Endothelial cell of umbilical vein (primary cell): ENCODE measurements at regions not wholly inside any gene's neighbourhood (a gene's known extent, or its start where the extent isn't known, plus 50 kb on each side); places are given as distances from the start of the nearest gene placed in this dataset.
"Not testable (repeated sequence)": the region's sequence is repeated elsewhere in the genome, so short reads cannot be mapped to it uniquely, and the experiment has no call there.

ENCODE experiments used
- BruUV-seq: library from RNA; stranded (reverse); fragments of 400-500 nt; replicated peaks from 2 replicates; lab custom pipeline; 2021; lab: Mats Ljungman, UMichigan
- CTCF ChIA-PET: fragments of 300-600, 350-600 bp; sonication (Branson Sonifier 250); formaldehyde crosslinking; loops from one replicate; lab custom pipeline; 2021; ENCODE audit warnings: antibody characterized with exemption, inconsistent platforms; lab: Charles Lee
- POLR2A ChIA-PET: fragments of 300-600, 350-600 bp; sonication (Branson Sonifier 250); formaldehyde crosslinking; loops from one replicate; lab custom pipeline; 2021; ENCODE audit warnings: antibody characterized with exemption, inconsistent platforms; lab: Charles Lee
- DNase-seq: peaks from one replicate; pipeline ENCODE4 v3.0.0-alpha.2; 2011; ENCODE audit warnings: low read depth, low spot score
- FAIRE-seq: peaks from 2 replicates; lab custom pipeline; 2011; peaks lifted over from hg19 to GRCh38; lab: Jason Lieb, UNC
- H2AFZ ChIP-seq: 2 replicates; pipeline ENCODE4 v1.6.0; 2012; ENCODE audit warnings: low read depth, low read length, control low read depth, inconsistent platforms
- H3K27ac ChIP-seq: 2 replicates; pipeline ENCODE4 v1.5.1; 2011; ENCODE audit warnings: low read depth, mild to moderate bottlenecking, control low read depth, low read length, moderate library complexity; ENCODE audit not compliant: insufficient read depth
- H3K27me3 ChIP-seq, 2 experiments: 2 replicates each; pipeline versions ENCODE4 v1.6.0 to v1.6.1; 2011; ENCODE audit warnings: low read length in 2 of 2, mixed read lengths in 1 of 2; ENCODE audit not compliant: control insufficient read depth in 2 of 2, insufficient read depth in 2 of 2
- H3K36me3 ChIP-seq, 2 experiments: 2 replicates in 1 of 2; 3 replicates in 1 of 2; pipeline ENCODE4 v1.5.1; 2011; ENCODE audit warnings: low read length in 2 of 2, mild to moderate bottlenecking in 1 of 2, moderate library complexity in 1 of 2; ENCODE audit not compliant: control insufficient read depth in 2 of 2, insufficient read depth in 2 of 2; ENCODE audit errors: extremely low read depth in 1 of 2
- H3K4me1 ChIP-seq: 3 replicates; pipeline ENCODE4 v1.5.1; 2011; ENCODE audit warnings: mild to moderate bottlenecking, low read length; ENCODE audit not compliant: control insufficient read depth, insufficient read depth; ENCODE audit errors: extremely low read depth
- H3K4me2 ChIP-seq: 2 replicates; pipeline ENCODE4 v1.6.1; 2011; ENCODE audit warnings: low read length, control low read depth, mixed read lengths; ENCODE audit not compliant: insufficient read depth
- H3K4me3 ChIP-seq, 3 experiments: fragments of 200-600 bp in 1 of 3; sonication (generic), shearing (Covaris generic) in 1 of 3; replicated peaks in 1 of 3; 2 replicates each; pipeline ENCODE4 v1.5.1; 2011 to 2016; ENCODE audit warnings: control low read depth in 3 of 3, low read length in 3 of 3, mild to moderate bottlenecking in 2 of 3, inconsistent platforms in 1 of 3, low read depth in 1 of 3, moderate library complexity in 1 of 3; ENCODE audit not compliant: insufficient read depth in 1 of 3
- H3K79me2 ChIP-seq: 2 replicates; pipeline ENCODE4 v1.6.0; 2012; ENCODE audit warnings: low read length, inconsistent platforms; ENCODE audit not compliant: control insufficient read depth, insufficient read depth
- H3K9ac ChIP-seq: replicated peaks from 2 replicates; pipeline ENCODE3; 2011; ENCODE audit warnings: low read length, control low read depth; ENCODE audit not compliant: insufficient read depth; ENCODE audit errors: extremely low read depth
- H3K9me1 ChIP-seq: replicated peaks from 3 replicates; pipeline ENCODE4 v1.6.0; 2011; ENCODE audit warnings: mild to moderate bottlenecking, low read length; ENCODE audit not compliant: control insufficient read depth, insufficient read depth; ENCODE audit errors: extremely low read depth
- H3K9me3 ChIP-seq: replicated peaks from 2 replicates; pipeline ENCODE4 v1.5.1; 2012; ENCODE audit warnings: low read length, inconsistent platforms; ENCODE audit not compliant: control insufficient read depth, insufficient read depth
- H4K20me1 ChIP-seq: replicated peaks from 2 replicates; pipeline ENCODE3; 2011; ENCODE audit warnings: mild to moderate bottlenecking, low read length; ENCODE audit not compliant: control insufficient read depth, insufficient read depth; ENCODE audit errors: extremely low read depth
- EZH2 ChIP-seq: IDR thresholded peaks from 2 replicates; pipeline ENCODE4 v1.6.1; 2012; ENCODE audit warnings: borderline replicate concordance, low read depth, mild to moderate bottlenecking, moderate library complexity, low read length, inconsistent platforms; ENCODE audit not compliant: severe bottlenecking
- FOS ChIP-seq: IDR thresholded peaks from 2 replicates; pipeline ENCODE4 v1.6.1; 2011; ENCODE audit warnings: mild to moderate bottlenecking, low read length, moderate library complexity, borderline replicate concordance; ENCODE audit not compliant: insufficient read depth
- GATA2 ChIP-seq: IDR thresholded peaks from 2 replicates; pipeline ENCODE4 v1.7.0; 2011; ENCODE audit warnings: low read depth, mild to moderate bottlenecking, moderate library complexity, mixed read lengths, low read length; ENCODE audit not compliant: insufficient read length, insufficient read depth
- JUN ChIP-seq: IDR thresholded peaks from 2 replicates; pipeline ENCODE4 v1.6.1; 2011; ENCODE audit warnings: borderline replicate concordance, low read depth; ENCODE audit not compliant: insufficient read length, insufficient read depth
- MYC ChIP-seq: IDR thresholded peaks from one replicate; pipeline ENCODE4 v1.6.1; 2011; ENCODE audit warnings: mild to moderate bottlenecking, low read depth, low read length
- POLR2A ChIP-seq: IDR thresholded peaks from 2 replicates; pipeline ENCODE4 v1.6.1; 2012; ENCODE audit warnings: low read depth, mild to moderate bottlenecking, control low read depth, low read length
- POLR2AphosphoS5 ChIP-seq: IDR thresholded peaks from 2 replicates; pipeline ENCODE4 v1.6.1; 2012; ENCODE audit warnings: low read depth, mild to moderate bottlenecking, control low read depth, low read length, moderate library complexity; ENCODE audit not compliant: insufficient read depth
- dilution Hi-C: fragments of 300-500 bp; cut with MboI; formaldehyde crosslinking; loops from one replicate; pipeline ENCODE4 v1.15.0; 2019; ENCODE audit warnings: low sequenced_read_pairs; ENCODE audit not compliant: extremely low pct_ligation_motif_present
- intact Hi-C: fragments of 100-400 bp; cut with micrococcal nuclease; formaldehyde crosslinking; loops from one replicate; pipeline ENCODE4 v1.10.0; 2022
- TF ChIP-seq, protein P1 (sequence below): IDR thresholded peaks from 2 replicates; pipeline ENCODE4 v1.6.1; 2011; ENCODE audit not compliant: insufficient read depth, insufficient read length
- TF ChIP-seq, protein P2 (sequence below), 2 donors: IDR thresholded peaks; 1 replicate in 1 of 2; 2 replicates in 1 of 2; pipeline ENCODE4 v1.5.1; 2011; ENCODE audit warnings: low read length in 2 of 2, mild to moderate bottlenecking in 2 of 2, moderate library complexity in 2 of 2, control low read depth in 1 of 2, inconsistent platforms in 1 of 2, low read depth in 1 of 2; ENCODE audit not compliant: insufficient read depth in 1 of 2; ENCODE audit errors: extremely low read depth in 1 of 2

DNA sequence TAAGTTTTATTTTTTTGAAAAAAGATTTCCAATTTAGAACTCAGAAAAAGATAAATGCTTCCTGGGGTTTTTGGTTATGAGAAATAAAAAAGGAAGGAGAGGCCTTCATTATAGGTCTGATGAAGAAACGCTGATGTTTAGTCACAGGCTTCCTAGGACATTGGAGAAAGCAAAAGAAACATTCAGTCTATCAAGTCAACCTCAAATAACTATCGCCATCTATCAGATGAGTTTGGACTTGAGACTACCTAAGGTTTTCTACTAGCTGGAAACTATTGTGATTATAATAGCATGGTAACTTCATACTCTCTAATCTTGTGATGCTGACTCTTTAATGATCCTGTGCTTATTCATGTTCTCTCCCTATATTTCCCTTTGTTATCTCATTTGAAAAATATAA is 171.3 kb downstream of the TPBG start:
- Histone ChIP-seq H3K4me3 (no peak overlapping the region), H3K9ac (no peak overlapping the region), H4K20me1 (no peaks in the 10 kb centered on the region), H3K36me3 (no peaks in the 10 kb centered on the region), H3K9me1 (no peaks in the 10 kb centered on the region), H3K79me2 (no peaks in the 10 kb centered on the region), H3K9me3 (no peaks in the 10 kb centered on the region), H3K4me1 (no peaks in the 10 kb centered on the region), H3K27ac (no peak overlapping the region), H3K27me3 (no peaks in the 10 kb centered on the region), H3K4me2 (no peak overlapping the region), H2AFZ (no peak overlapping the region)
- FAIRE-seq = no peak
- POLR2A ChIA-PET = no interaction called here
- DNase-seq = no peak
- no peak for TF ChIP-seq POLR2AphosphoS5
- TF ChIP-seq, protein P1, sequence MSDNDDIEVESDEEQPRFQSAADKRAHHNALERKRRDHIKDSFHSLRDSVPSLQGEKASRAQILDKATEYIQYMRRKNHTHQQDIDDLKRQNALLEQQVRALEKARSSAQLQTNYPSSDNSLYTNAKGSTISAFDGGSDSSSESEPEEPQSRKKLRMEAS = no peak
- TF ChIP-seq FOS = no peak
- TF ChIP-seq, protein P2, sequence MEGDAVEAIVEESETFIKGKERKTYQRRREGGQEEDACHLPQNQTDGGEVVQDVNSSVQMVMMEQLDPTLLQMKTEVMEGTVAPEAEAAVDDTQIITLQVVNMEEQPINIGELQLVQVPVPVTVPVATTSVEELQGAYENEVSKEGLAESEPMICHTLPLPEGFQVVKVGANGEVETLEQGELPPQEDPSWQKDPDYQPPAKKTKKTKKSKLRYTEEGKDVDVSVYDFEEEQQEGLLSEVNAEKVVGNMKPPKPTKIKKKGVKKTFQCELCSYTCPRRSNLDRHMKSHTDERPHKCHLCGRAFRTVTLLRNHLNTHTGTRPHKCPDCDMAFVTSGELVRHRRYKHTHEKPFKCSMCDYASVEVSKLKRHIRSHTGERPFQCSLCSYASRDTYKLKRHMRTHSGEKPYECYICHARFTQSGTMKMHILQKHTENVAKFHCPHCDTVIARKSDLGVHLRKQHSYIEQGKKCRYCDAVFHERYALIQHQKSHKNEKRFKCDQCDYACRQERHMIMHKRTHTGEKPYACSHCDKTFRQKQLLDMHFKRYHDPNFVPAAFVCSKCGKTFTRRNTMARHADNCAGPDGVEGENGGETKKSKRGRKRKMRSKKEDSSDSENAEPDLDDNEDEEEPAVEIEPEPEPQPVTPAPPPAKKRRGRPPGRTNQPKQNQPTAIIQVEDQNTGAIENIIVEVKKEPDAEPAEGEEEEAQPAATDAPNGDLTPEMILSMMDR (IDR thresholded peaks at IDR 0.05; ENCODE audit: extremely low read depth in 1 of 2, insufficient read depth in 1 of 2, low read depth in 1 of 2, low read length in 2 of 2) = no peak
- TF ChIP-seq JUN = no peak
- no peak for TF ChIP-seq GATA2
- no peak for TF ChIP-seq POLR2A
- TF ChIP-seq MYC = no peak
- TF ChIP-seq EZH2 = no peak
- BruUV-seq = no TSS peak
- CTCF ChIA-PET = no interaction called here
- intact Hi-C loops (no loop called here), dilution Hi-C loops (no loop called here)

DNA sequence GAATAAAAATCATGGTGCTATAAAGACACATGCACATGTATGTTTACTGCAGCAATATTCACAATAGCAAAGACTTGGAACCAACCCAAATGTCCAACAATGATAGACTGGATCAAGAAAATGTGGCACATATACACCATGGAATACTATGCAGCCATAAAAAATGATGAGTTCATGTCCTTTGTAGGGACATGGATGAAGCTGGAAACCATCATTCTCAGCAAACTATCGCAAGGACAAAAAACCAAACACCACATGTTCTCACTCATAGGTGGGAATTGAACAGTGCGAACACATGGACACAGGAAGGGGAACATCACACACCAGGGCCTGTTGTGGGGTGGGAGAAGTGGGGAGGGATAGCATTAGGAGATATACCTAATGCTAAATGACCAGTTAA is 185.9 kb downstream of the TPBG start:
- intact Hi-C loops, H3K79me2 ChIP-seq, H3K27me3 ChIP-seq, H3K4me3 ChIP-seq, BruUV-seq, POLR2A ChIA-PET, H3K36me3 ChIP-seq, FAIRE-seq, CTCF ChIA-PET, H3K4me1 ChIP-seq, H3K4me2 ChIP-seq, H4K20me1 ChIP-seq, H3K9me1 ChIP-seq, dilution Hi-C loops, H3K9ac ChIP-seq, DNase-seq, H2AFZ ChIP-seq, H3K27ac ChIP-seq, H3K9me3 ChIP-seq: not testable (repeated sequence)

DNA sequence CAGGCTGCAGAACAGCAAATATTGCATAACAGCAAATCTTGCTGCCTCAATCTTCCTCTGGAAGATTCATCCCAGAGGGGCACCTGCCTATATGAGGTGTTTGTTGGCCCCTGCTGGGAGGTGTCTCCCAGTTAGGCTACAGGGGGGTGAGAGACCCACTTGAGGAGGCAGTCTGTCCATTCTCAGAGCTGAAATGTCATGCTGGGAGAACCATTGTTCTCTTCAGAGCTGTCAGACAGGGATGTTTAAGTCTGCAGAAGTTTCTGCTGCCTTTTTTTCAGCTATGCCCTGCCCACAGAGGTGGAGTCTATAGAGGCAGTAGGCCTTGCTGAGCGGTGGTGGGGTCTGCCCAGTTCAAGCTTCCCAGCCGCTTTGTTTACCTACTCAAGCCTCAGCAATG is 187.7 kb downstream of the TPBG start:
- POLR2A ChIA-PET, DNase-seq, FAIRE-seq, H3K9me1 ChIP-seq, dilution Hi-C loops, H4K20me1 ChIP-seq, intact Hi-C loops, H3K4me1 ChIP-seq, H3K9ac ChIP-seq, H3K27me3 ChIP-seq, CTCF ChIA-PET, H3K4me3 ChIP-seq, H3K27ac ChIP-seq, H3K9me3 ChIP-seq, H3K4me2 ChIP-seq, H3K36me3 ChIP-seq, H2AFZ ChIP-seq, H3K79me2 ChIP-seq, BruUV-seq: not testable (repeated sequence)
